HG02884 (cell line): ENCODE measurements at regions not wholly inside any gene's neighbourhood (a gene's known extent, or its start where the extent isn't known, plus 50 kb on each side); places are given as distances from the start of the nearest gene placed in this dataset.

Experiments used
- ATAC-seq: cut with Tn5 transposase; IDR thresholded peaks from one replicate; pipeline ENCODE4 v1.9.1; 2021; ENCODE audit warnings: mild to moderate bottlenecking, moderate library complexity; ENCODE audit not compliant: unreplicated experiment

DNA sequence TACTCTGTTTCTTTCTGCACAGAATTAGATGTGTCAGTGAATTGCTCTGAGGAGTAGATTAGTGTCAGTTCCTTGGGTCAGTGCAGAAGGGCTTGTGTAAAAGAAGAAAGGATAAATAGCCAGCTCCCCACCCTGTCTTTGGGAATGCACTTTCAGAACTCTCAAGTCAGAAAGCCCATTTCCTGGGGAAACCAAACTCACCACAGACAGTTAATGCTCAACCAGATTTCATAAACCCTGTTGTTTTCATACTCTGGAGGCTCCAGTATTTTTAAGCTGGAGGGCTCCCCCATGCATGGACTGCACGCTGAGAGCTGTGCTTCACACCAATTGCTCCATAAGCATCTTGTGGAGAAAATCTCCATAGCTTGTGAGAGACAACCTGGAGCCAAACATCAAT is 449.7 kb downstream of the CDH26 start:
- ATAC-seq = no peak

GRCh38 chr20:60408435-60408834 is 450.2 kb downstream of the CDH26 start:
- ATAC-seq = no peak

DNA sequence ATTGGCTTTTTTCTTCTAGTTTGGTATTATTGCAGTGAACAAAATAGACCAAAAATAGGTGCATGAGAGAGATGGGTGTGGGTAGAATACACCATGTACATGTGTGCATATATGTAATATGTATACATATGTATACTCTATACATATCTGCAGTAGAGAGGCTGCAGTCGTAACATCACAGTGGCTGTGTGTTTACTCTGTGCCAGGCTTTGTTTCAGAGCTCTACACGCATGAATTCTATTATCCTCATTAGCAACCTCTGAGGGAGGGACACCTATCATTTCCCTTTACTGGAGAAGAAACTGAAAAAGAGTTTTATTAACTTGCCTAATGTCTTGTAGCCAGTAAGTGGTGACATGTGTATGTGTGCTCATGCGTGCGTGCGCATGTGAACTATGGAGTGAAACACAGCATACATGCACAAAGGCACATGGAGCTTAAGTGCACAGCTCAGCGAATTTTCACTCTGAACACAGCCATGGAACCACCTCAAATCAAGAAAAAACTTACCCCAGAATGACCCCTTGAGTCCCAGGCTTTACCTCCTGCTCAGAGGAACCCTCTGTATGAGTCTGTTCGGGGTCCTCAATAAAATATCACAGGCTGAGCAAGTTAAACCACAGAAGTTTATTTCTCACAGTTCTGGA is 452.5 kb downstream of the CDH26 start:
- ATAC-seq = no peak

- no peak for ATAC-seq
Measured at GRCh38 chr20:60411813-60412212, 453.6 kb downstream of the CDH26 start.

- ATAC-seq = no peak
Measured at GRCh38 chr20:60420676-60421229, 462.5 kb downstream of the CDH26 start.

DNA sequence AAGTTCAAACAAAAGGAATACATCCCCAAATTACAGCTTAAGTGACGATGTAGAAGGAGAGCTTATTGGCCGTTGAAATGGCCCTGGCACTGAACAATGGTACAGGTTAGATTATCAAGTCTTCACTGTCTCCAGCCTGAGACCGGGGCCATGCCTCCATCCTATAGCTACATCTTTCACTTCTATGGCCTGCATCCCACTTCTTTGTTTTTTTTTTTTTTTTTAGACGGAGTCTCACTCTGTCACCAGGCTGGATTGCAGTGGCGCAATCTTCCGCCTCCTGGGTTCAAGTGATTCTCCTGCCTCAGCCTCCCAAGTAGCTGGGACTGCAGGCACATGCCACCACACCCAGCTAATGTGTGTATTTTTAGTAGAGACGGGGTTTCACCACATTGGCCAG is 464.6 kb downstream of the CDH26 start:
- ATAC-seq = no peak

DNA sequence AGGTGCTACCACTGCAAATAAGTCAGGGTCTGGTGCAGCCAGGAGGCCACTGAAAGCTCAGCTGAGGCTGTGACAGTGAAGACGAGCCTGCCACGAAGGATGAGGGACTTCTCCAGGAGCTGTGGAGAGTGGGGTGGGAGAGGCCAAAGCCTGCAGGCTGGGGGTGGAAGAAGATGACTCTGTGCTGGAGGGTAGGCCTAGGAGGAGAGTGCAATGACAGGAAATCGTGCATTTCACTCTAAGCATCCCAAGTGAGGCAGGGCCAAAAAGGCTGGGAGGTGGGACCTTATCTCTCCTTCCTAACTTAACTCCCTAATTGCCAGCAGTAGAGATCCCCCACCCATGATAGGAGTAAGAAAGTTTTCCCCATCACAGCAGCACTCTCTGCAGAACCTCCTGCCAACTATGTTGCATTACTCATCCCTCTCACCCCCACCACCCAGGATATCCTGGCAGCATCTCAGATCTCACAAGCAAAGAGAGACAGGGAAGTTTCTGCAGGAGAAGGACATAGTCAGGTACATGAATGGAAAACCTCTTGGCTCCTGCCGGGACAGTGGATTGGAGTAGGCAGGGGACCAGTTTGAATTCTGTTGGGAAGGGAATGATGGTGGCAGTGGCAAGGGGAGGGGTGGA is 466.2 kb downstream of the CDH26 start:
- no peak for ATAC-seq

DNA sequence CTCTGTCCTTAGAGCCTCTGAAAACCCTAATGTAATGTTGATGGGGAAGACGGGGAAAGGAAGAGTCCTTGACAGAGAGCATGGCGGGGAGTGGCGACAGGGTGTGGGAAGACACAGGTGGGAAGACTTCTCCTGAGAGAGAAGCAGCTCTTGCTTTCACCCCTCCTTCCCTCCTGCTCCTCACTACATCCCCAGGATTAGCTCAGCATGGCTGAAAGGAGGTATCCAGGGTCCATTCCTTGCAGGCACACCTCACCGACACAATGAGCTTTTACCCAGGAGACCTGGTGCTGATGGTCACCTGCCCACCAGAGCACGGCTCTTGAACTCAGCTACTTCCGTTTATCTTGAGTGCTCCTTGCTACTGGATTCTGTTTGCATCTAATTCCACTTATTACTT is 469.3 kb downstream of the CDH26 start:
- no peak for ATAC-seq

- ATAC-seq = no peak
Measured at GRCh38 chr20:60428651-60429050, 470.4 kb downstream of the CDH26 start.

DNA sequence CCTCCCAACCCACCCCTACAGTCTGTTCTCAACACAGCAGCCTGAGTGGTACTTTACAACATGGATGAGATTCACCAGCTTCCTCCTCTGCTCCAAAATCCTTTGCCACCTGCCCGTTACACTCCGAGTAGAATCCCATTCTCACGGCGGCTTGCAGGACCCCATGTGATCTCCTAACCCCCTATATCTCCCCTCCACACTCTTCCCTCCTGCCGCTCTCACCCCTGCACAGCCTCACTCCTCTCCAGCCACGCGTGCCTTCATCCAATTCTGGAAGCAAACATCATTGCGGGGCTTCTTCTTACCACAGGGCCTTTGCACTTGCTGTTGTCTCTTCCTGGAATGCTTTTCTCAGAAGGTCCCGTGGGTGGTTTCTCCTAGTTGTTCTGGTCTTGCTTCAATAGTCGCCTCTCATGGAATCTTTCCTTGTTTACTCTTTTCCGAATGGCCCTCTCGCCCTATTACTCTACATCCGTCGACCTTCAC is 472.3 kb downstream of the CDH26 start:
- no peak for ATAC-seq

DNA sequence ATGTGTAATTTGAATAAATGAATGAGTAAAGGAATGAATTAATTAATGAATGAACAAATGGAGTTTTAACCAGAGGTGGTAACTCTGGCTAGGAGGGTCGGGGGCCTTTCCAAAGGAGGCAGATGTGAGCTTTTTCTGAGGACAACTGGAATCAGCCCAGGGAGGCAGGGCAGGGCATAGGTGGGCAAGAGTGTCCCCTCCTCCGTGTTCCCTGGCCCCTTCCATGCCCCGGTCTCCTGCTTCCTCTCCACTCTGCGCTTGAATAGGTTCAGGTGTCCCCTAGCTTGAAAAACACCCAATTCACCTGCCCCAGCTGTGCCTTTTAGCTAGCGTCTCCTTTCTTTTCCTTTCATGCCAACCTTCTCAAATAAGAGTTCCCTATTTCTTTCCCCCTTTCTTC is 473.1 kb downstream of the CDH26 start:
- no peak for ATAC-seq

GRCh38 chr20:60437418-60437817 is 479.2 kb downstream of the CDH26 start:
- no peak for ATAC-seq

DNA sequence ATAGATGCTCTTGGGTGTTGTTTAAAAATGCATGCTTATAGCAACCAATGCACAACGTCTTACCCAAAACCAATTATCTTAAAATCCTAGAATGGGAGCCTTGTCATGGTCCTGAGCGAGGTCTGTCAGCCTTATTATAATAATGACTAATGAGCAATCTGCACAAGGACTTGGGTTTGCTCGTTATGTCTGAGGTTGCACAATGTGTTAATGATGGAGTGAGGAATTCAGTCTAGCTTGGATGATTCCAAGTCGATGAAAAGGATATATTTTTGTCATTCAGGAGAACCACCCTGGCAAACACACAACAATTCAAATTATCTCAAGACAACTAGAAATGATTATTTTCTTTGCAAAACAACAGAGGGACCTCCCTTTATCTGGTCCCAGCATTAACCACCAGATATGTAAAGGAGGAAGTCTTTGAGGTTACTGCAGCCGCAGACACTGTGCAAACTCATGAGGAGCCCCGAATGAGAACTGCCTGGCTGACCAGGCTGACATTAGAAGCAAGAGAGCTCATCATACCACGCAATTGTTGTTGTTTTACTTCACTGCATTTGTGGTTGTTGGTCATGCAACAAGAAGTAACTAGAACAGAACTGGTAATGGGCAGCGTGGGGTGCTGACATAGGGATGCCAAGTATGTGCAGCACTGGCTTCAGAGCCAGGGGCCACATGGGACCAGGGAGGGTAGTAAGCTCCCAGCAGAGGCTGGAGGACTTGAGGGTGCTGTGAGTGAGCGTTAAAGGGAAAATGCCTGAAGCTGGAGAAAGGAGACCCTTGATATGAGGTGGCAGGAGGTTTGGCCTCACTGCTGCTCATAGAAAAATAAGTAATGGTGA is 488.3 kb downstream of the CDH26 start:
- ATAC-seq = no peak

DNA sequence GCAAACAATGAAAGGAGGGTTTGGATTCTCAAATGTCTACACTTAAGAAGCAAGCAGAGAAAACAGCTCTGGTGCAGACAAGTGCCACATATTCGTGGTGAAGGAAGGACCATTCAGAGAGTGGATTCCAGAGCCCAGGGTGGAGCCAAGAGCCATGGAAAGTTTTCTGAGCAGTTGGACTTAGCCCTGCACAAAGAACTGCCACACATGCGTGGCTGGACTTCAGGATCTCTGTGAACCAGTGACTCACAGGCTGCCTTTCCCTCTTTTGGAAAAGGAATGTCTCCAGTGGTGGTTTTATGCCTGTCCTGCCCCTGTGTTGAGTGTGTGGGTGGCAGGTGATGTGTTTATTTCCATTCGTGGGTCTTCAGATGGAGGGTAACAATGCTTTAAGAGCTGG is 489.5 kb downstream of the CDH26 start:
- no peak for ATAC-seq

DNA sequence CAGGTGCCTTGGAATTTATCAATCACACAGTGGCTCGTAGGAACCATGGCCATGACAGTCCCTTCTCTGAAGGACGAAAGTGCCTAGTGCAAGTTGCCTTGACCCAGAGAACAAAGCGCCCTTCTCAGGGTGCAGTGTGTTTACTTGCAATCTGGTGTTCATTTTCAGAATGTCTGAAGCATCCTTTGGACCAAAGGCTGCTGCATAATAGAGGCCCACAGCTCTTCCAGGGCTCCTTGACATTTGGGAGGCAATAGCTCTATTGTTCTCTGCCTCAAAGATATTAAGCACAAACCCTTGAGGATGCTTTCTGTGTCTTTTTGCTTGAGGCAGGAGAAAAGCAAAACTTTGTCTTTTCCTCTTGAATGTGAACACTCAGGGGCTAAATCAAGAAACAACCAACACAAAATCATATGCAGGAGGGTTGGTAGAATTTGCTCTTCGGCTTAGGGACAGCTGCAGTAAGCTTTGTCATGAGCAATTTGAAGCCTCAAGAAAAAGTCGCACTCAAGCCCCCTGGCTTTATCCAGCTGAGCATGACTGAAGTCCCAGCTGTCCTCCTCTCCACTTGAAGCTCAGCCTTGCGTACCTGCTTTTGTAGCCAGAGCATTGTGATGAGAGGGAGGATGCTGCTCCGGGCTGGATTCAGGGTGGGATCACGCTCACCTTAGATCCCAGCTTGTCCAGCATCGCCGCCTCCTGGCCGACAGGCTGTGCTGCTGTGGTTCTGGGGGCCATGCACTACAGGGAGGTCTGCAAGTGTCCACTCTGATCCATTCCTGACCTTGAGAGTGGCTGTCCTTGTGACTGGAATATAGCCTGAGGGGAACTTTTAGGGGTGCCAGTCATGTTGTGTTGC is 495.4 kb downstream of the CDH26 start:
- ATAC-seq = no peak

- no peak for ATAC-seq
Measured at GRCh38 chr20:60454491-60454890, 496.3 kb downstream of the CDH26 start.

DNA sequence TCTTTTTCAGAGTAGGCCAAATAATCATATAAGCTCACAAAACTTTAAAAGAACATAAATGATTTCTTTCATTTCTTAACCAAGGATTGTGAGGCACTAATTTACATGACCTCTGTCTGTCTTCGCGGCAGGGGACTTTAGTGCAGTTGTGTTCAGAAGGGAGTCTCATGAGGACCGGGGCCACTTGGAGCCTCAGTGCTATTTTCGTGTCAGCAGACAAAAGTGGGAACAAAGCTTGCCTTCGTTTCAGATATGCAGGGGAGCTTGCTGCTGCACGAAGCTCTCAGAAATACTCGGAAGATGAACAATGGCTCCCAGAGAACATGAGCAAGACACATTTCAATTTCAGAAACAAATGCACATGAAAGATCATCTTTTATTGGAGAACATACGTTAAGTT is 497.0 kb downstream of the CDH26 start:
- ATAC-seq = no peak

GRCh38 chr20:60459212-60459611 is 501.0 kb downstream of the CDH26 start:
- ATAC-seq = no peak

GRCh38 chr20:60461993-60462392 is 503.8 kb downstream of the CDH26 start:
- ATAC-seq = no peak

DNA sequence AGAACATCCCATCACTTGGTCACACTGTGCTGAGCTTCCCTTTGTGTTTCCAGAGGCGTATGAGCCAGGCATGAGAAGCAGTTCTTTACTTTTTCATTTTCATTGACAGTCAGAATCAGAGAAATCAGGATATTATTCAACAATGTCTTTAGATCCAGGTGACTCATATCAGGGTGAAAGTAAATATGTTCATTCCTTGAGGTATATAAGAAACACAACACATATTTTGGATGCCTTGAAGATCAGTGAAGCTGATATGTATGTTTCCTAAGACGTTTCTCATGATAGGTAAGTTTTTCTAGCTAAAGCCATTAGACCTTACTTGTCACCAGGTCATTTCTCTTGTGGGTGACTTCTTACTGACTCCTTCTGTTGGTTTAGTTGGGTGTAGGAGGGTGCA is 505.6 kb downstream of the CDH26 start:
- ATAC-seq = no peak

DNA sequence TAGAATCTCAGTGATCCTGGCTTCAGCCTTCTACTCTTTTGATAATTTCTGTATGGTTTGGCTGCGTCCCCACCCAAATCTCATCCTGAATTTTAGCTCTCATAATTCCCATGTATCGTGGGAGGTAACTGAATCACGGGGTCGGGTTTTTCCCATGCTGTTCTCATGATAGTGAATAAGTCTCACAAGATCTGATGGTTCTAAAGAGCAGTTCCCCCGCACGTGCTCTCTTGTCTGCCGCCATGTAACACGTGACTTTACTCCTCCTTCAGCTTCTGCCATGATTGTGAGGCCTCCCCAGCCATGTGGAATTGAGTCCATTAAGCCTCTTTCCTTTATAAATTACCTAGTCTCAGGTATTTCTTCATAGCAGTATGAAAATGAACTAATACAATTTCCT is 507.2 kb downstream of the CDH26 start:
- no peak for ATAC-seq
